BE2C (cell line): ENCODE measurements at regions not wholly inside any gene's neighbourhood (a gene's known extent, or its start where the extent isn't known, plus 50 kb on each side); places are given as distances from the start of the nearest gene placed in this dataset.

Source experiments
- DNase-seq: peaks from one replicate; pipeline ENCODE4 v3.0.0-alpha.2; 2020
- H3K27me3 ChIP-seq: fragments of 250-450 bp; sonication (Bioruptor Pico); 2 replicates; pipeline ENCODE4 v1.5.1; 2020; ENCODE audit warnings: mild to moderate bottlenecking
- H3K36me3 ChIP-seq: fragments of 250-450 bp; sonication (Bioruptor Pico); 2 replicates; pipeline ENCODE4 v1.5.1; 2020; ENCODE audit warnings: mild to moderate bottlenecking
- H3K4me1 ChIP-seq: fragments of 250-450 bp; sonication (Bioruptor Pico); 2 replicates; pipeline ENCODE4 v1.5.1; 2020
- H3K4me3 ChIP-seq: 2 replicates; pipeline ENCODE4 v1.5.1; 2011; ENCODE audit warnings: low read depth, low read length
- H3K9me3 ChIP-seq: fragments of 250-450 bp; sonication (Bioruptor Pico); 2 replicates; pipeline ENCODE4 v1.5.1; 2020
- CTCF ChIP-seq: IDR thresholded peaks from 2 replicates; pipeline ENCODE4 v1.5.1; 2012; ENCODE audit warnings: mild to moderate bottlenecking, low read depth, low read length

DNA sequence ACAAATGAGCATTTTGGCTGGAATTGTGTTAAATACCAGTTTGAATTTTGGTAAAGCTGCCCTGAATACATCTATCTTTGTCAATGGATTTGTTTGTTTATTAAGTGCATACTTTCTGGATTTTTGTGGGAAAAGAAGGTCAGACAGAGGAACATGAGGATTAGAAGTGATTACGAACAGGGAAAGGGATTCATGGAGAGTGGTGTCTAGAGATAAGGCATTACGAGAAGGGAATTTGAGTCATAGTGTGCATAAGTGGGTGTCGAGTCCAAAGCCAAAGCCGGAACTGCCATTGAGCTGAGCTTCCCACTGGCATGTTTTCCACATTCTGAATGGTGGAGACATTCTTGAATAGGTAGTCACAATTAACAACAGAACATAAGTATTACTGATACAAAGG is 68.9 kb upstream of the EFEMP1 start:
- Histone ChIP-seq H3K4me3 (no peak overlapping the region), H3K4me1 (no peaks in the 10 kb centered on the region), H3K27me3 (no peaks in the 10 kb centered on the region), H3K36me3 (no peaks in the 10 kb centered on the region), H3K9me3 (no peaks in the 10 kb centered on the region)
- no peak for DNase-seq
- TF ChIP-seq CTCF = no peak

DNA sequence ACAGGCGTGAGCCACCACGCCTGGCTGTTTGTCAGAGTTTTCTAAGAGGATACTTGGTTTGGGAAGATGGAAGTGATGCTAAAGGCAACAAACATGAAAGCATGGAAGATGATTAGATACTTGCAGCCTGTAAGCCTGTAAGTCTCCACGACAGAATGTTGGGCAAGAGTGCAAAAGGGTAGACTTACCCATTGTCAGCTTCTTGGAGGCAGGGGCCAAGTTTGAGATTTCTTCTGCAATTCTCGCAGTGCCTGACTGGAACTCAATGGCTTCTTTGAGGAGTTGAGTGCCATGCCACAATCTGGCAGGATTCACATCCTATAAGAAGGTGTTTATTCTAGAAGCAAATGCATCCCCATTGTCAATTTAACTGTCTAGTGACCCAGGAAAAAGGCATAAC is 70.1 kb upstream of the EFEMP1 start:
- Histone ChIP-seq H3K4me3 (no peak overlapping the region), H3K36me3 (no peaks in the 10 kb centered on the region), H3K27me3 (no peaks in the 10 kb centered on the region), H3K9me3 (no peaks in the 10 kb centered on the region), H3K4me1 (no peaks in the 10 kb centered on the region)
- no peak for DNase-seq
- no peak for TF ChIP-seq CTCF

GRCh38 chr2:55995211-55995610 is 71.6 kb upstream of the EFEMP1 start:
- Histone ChIP-seq H3K36me3 (no peaks in the 10 kb centered on the region), H3K4me1 (no peaks in the 10 kb centered on the region), H3K4me3 (no peak overlapping the region), H3K9me3 (no peaks in the 10 kb centered on the region), H3K27me3 (no peaks in the 10 kb centered on the region)
- TF ChIP-seq CTCF = no peak
- DNase-seq = no peak

- H3K9me3 ChIP-seq = no peaks in the 10 kb centered on the region
- no peaks in the 10 kb centered on the region for H3K36me3 ChIP-seq
- H3K27me3 ChIP-seq = no peaks in the 10 kb centered on the region
- TF ChIP-seq CTCF = no peak
- H3K4me1 ChIP-seq = no peaks in the 10 kb centered on the region
- no peak overlapping the region for H3K4me3 ChIP-seq
- DNase-seq = no peak
Measured at GRCh38 chr2:55995902-55996301, 72.3 kb upstream of the EFEMP1 start.

DNA sequence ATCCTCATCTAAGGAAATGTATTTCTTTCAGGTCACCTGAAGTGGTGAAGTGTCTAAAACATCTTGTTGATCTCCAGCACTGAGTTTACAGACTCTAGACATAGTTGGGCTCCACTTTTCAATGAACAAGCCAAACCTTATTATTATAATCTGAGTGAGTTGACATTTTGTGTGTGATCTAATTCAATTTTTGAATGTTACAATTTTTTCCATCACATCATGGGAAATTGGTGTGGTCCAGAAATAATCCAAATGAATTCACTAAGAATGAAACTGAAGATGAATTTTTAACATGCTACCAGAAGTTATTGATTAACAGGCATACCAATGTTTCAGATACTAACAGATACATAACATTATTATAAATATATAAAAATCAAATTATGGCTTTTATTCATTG is 75.6 kb upstream of the EFEMP1 start:
- H3K9me3 ChIP-seq = no peaks in the 10 kb centered on the region
- no peak overlapping the region for H3K4me3 ChIP-seq
- TF ChIP-seq CTCF = no peak
- H3K4me1 ChIP-seq = no peaks in the 10 kb centered on the region
- no peaks in the 10 kb centered on the region for H3K36me3 ChIP-seq
- DNase-seq = no peak
- no peaks in the 10 kb centered on the region for H3K27me3 ChIP-seq

DNA sequence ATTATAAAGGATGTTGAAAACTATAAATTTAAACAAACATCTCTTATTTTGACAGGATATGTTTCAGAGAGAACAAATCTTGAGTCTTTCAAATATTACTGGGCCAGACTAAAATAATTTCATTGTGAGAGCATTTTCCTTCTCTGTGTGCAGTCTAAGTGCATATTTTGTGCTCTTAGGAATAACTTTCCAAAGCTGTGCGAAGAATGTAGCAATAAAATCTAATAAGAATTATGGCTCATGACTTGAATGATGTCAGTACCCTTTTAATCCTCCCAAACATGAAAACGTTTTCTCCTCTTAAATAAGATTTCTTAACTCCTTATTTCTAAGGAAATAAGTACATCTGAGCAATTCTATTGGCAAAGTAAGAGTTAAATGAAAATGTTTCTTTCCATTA is 76.2 kb upstream of the EFEMP1 start:
- Histone ChIP-seq H3K4me3 (no peak overlapping the region), H3K9me3 (no peaks in the 10 kb centered on the region), H3K27me3 (no peaks in the 10 kb centered on the region), H3K36me3 (no peaks in the 10 kb centered on the region), H3K4me1 (no peaks in the 10 kb centered on the region)
- no peak for TF ChIP-seq CTCF
- DNase-seq = no peak
